DOHH2 (cell line): ENCODE measurements at regions not wholly inside any gene's neighbourhood (a gene's known extent, or its start where the extent isn't known, plus 50 kb on each side); places are given as distances from the start of the nearest gene placed in this dataset.

Experiments used
- H3F3A ChIP-seq: fragments of 200-600 bp; sonication (generic), shearing (Covaris generic); 2 replicates; pipeline ENCODE4 v1.6.0; 2016; ENCODE audit warnings: antibody characterized with exemption, mild to moderate bottlenecking; ENCODE audit not compliant: control insufficient read depth, insufficient read depth
- H3K27ac ChIP-seq: fragments of 200-600 bp; sonication (generic); 2 replicates; pipeline ENCODE4 v1.5.1; 2014; ENCODE audit warnings: low read depth, mild to moderate bottlenecking, low read length, moderate library complexity
- H3K27me3 ChIP-seq: fragments of 200-600 bp; sonication (generic); 2 replicates; pipeline ENCODE4 v1.6.1; 2014; ENCODE audit warnings: mild to moderate bottlenecking, low read length, mixed read lengths; ENCODE audit not compliant: control insufficient read depth
- H3K36me3 ChIP-seq: fragments of 200-600 bp; sonication (generic); 2 replicates; pipeline ENCODE4 v1.6.1; 2014; ENCODE audit warnings: mild to moderate bottlenecking, low read length, moderate library complexity, mixed read lengths; ENCODE audit not compliant: control insufficient read depth
- H3K4me1 ChIP-seq: fragments of 200-600 bp; sonication (generic); 2 replicates; pipeline ENCODE4 v1.6.1; 2014; ENCODE audit warnings: mild to moderate bottlenecking, low read length, mixed read lengths; ENCODE audit not compliant: control insufficient read depth
- H3K4me2 ChIP-seq: fragments of 200-600 bp; sonication (generic); 2 replicates; pipeline ENCODE4 v1.6.0; 2014; ENCODE audit warnings: mild to moderate bottlenecking, low read length, moderate library complexity
- H3K4me3 ChIP-seq: fragments of 200-600 bp; sonication (generic); 2 replicates; pipeline ENCODE4 v1.5.1; 2014; ENCODE audit warnings: mild to moderate bottlenecking, low read length, mixed read lengths
- H3K79me2 ChIP-seq: fragments of 200-600 bp; sonication (generic); 2 replicates; pipeline ENCODE4 v1.6.1; 2014; ENCODE audit warnings: mild to moderate bottlenecking, low read length, mixed read lengths; ENCODE audit not compliant: control insufficient read depth
- H3K9me2 ChIP-seq: fragments of 200-600 bp; sonication (generic); replicated peaks from 2 replicates; pipeline ENCODE4 v1.6.1; 2014; ENCODE audit warnings: mild to moderate bottlenecking, low read length, mixed read lengths; ENCODE audit not compliant: control insufficient read depth
- H3K9me3 ChIP-seq: fragments of 200-600 bp; sonication (generic); 2 replicates; pipeline ENCODE4 v1.6.1; 2014; ENCODE audit warnings: antibody characterized with exemption, low read length, mixed read lengths; ENCODE audit not compliant: control insufficient read depth, insufficient read depth
- H4K20me1 ChIP-seq: fragments of 200-600 bp; sonication (generic); 2 replicates; pipeline ENCODE4 v1.6.0; 2014; ENCODE audit warnings: low read depth, mild to moderate bottlenecking, antibody characterized with exemption, low read length, moderate library complexity; ENCODE audit not compliant: control insufficient read depth, insufficient read depth
- EZH2phosphoT487 ChIP-seq: fragments of 200-600 bp; sonication (generic); IDR thresholded peaks from 2 replicates; pipeline ENCODE4 v1.6.1; 2017; ENCODE audit warnings: borderline replicate concordance, mild to moderate bottlenecking, antibody characterized with exemption, low read length, moderate library complexity, mixed read lengths
- TF ChIP-seq, protein P1 (sequence below): fragments of 200-600 bp; sonication (generic); IDR thresholded peaks from one replicate; pipeline ENCODE4 v1.5.1; 2014; ENCODE audit warnings: antibody characterized with exemption, mild to moderate bottlenecking, low read depth, low read length; ENCODE audit not compliant: poor library complexity, severe bottlenecking

DNA sequence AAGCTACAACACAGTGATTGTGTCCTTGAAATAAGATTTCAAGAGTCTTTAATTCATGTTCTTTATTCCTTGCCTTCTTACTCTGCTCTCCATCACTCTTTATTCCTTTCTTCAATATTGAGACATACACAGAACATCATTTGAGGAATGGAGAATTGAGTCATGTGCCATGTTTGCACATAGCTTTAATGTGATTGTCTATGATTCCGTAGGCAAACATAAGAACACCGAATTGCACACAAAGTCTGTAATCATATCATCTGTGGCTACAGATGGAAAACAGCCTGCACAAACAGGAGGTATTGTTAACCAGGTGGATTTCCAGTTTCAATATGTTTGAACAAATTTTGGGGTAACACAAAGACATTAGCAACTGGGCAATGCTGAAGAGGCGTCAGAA lies 571.6 kb upstream of the GJE1 start:
- H4K20me1 ChIP-seq: no peaks in the 10 kb centered on the region
- H3K27me3 ChIP-seq: no peaks in the 10 kb centered on the region
- peaks cover 12% of the 10 kb centered on the region for H3K4me1 ChIP-seq
- H3K79me2 ChIP-seq: no peaks in the 10 kb centered on the region
- TF ChIP-seq, protein P1, sequence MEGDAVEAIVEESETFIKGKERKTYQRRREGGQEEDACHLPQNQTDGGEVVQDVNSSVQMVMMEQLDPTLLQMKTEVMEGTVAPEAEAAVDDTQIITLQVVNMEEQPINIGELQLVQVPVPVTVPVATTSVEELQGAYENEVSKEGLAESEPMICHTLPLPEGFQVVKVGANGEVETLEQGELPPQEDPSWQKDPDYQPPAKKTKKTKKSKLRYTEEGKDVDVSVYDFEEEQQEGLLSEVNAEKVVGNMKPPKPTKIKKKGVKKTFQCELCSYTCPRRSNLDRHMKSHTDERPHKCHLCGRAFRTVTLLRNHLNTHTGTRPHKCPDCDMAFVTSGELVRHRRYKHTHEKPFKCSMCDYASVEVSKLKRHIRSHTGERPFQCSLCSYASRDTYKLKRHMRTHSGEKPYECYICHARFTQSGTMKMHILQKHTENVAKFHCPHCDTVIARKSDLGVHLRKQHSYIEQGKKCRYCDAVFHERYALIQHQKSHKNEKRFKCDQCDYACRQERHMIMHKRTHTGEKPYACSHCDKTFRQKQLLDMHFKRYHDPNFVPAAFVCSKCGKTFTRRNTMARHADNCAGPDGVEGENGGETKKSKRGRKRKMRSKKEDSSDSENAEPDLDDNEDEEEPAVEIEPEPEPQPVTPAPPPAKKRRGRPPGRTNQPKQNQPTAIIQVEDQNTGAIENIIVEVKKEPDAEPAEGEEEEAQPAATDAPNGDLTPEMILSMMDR: no peak
- no peak for TF ChIP-seq EZH2phosphoT487
- H3K27ac ChIP-seq: no peak overlapping the region
- no peaks in the 10 kb centered on the region for H3K9me3 ChIP-seq
- H3K4me3 ChIP-seq: no peak overlapping the region
- no peaks in the 10 kb centered on the region for H3F3A ChIP-seq
- H3K4me2 ChIP-seq: no peak overlapping the region
- H3K36me3 ChIP-seq: no peaks in the 10 kb centered on the region
- no peaks in the 10 kb centered on the region for H3K9me2 ChIP-seq

DNA sequence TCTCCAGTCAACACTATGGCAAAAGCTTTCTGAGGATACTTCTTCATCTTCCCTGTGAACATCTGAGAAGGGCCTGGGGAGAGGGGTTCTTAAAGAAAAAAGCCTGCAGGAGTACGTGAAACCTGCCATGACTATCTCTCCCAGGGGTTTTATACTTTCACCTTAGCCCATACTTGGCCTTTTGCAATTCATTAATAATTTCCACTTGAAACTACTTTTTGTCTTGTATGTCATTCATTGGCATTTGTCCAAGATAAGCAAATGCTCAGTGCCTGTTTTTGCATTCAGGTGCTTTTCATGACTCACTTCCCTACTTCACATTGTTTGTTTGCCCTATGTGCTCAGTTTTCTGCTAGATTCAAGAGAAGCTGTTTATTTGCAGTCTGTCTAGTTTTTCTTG lies 580.3 kb upstream of the GJE1 start:
- Histone ChIP-seq H3K4me1 (peaks cover 25% of the 10 kb centered on the region), H3K79me2 (no peaks in the 10 kb centered on the region), H3K4me3 (no peak overlapping the region), H3K27ac (no peak overlapping the region), H3K9me3 (peaks cover 6% of the 10 kb centered on the region; the same call in 1 of the 2 replicates), H3K9me2 (no peaks in the 10 kb centered on the region), H3K27me3 (no peaks in the 10 kb centered on the region), H3K36me3 (no peaks in the 10 kb centered on the region), H3F3A (no peaks in the 10 kb centered on the region), H4K20me1 (no peaks in the 10 kb centered on the region), H3K4me2 (no peak overlapping the region)
- TF ChIP-seq, protein P1: no peak
- TF ChIP-seq EZH2phosphoT487: no peak

DNA sequence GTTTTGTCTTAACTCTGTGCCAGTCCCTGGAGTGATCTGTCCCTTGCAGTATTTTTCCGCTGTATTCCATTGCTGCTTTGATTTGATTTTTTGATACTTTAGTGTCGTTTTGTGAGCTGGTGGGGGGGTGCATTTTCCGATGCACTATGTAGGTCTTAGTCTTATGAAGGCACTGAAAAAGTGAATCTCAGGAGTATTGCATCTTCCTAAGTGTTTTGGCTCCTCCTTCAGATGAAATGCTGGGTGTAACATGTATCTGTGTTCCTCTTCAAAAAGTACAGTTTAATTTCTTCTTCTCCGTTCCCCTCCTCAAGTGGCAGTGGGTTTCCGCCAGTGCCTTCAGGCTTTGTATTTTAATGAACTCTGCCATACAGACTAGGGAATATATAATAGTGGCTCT lies 580.7 kb upstream of the GJE1 start:
- H3K79me2 ChIP-seq: no peaks in the 10 kb centered on the region
- no peaks in the 10 kb centered on the region for H3F3A ChIP-seq
- peaks cover 25% of the 10 kb centered on the region for H3K4me1 ChIP-seq
- no peaks in the 10 kb centered on the region for H4K20me1 ChIP-seq
- no peak overlapping the region for H3K4me2 ChIP-seq
- H3K9me3 ChIP-seq: peaks cover 6% of the 10 kb centered on the region; the same call in 1 of the 2 replicates
- TF ChIP-seq EZH2phosphoT487: no peak
- TF ChIP-seq, protein P1: no peak
- no peaks in the 10 kb centered on the region for H3K27me3 ChIP-seq
- no peaks in the 10 kb centered on the region for H3K36me3 ChIP-seq
- no peaks in the 10 kb centered on the region for H3K9me2 ChIP-seq
- H3K27ac ChIP-seq: no peak overlapping the region
- no peak overlapping the region for H3K4me3 ChIP-seq

- Histone ChIP-seq H3K9me3 (peaks cover 6% of the 10 kb centered on the region; the same call in 1 of the 2 replicates), H3K79me2 (no peaks in the 10 kb centered on the region), H3K27ac (no peak overlapping the region), H3K4me2 (no peak overlapping the region), H3K9me2 (no peaks in the 10 kb centered on the region), H3K27me3 (no peaks in the 10 kb centered on the region), H3K36me3 (no peaks in the 10 kb centered on the region), H3F3A (no peaks in the 10 kb centered on the region), H4K20me1 (no peaks in the 10 kb centered on the region), H3K4me3 (no peak overlapping the region), H3K4me1 (peaks cover 25% of the 10 kb centered on the region)
- no peak for TF ChIP-seq EZH2phosphoT487
- TF ChIP-seq, protein P1: no peak
These were observed 581.4 kb upstream of the GJE1 start for GRCh38 chr6:141551318-141551717.
